ENCODE measurements at regions not wholly inside any gene's neighbourhood (a gene's known extent, or its start where the extent isn't known, plus 50 kb on each side); places are given as distances from the start of the nearest gene placed in this dataset.

GRCh38 chr16:76222087-76222486, 55.1 kb upstream of the CNTNAP4 start:
- 31% methylated on average over 3 of the region's 3 CpGs for WGBS (ENCODE audit: insufficient coverage)
- Histone ChIP-seq H3K36me3 (ENCODE audit: control insufficient read depth in 4 of 4, insufficient read depth in 4 of 4, low read length in 3 of 4) (no peaks in the 10 kb centered on the region), H3K4me1 (ENCODE audit: control extremely low read depth in 1 of 4, control insufficient read depth in 4 of 4, insufficient read depth in 4 of 4, low read length in 3 of 4) (no peaks in the 10 kb centered on the region), H3K27ac (ENCODE audit: insufficient read depth in 1 of 2, low read depth in 1 of 2, low read length in 2 of 2, poor library complexity in 1 of 2, severe bottlenecking in 2 of 2) (no peak overlapping the region), H3K9me3 (ENCODE audit: control extremely low read depth in 1 of 5, control insufficient read depth in 4 of 5, insufficient read depth in 2 of 5, low read depth in 1 of 5, low read length in 4 of 5) (no peaks in the 10 kb centered on the region), H3K27me3 (replicated peaks in 2 of 5; ENCODE audit: control insufficient read depth in 4 of 5, insufficient read depth in 5 of 5, low read length in 4 of 5) (peaks cover 0 to 3% (median 0%) of the 10 kb centered on the region in 5 experiments), H3K4me3 (ENCODE audit: control insufficient read depth in 1 of 7, extremely low read depth in 1 of 7, insufficient read depth in 4 of 7, low read depth in 2 of 7, low read length in 6 of 7) (no peak overlapping the region)
- ChIA-PET CTCF (no interaction called here), POLR2A (no interaction called here)
- no peak for DNase-seq

GRCh38 chr16:76222853-76223252, 54.3 kb upstream of the CNTNAP4 start:
- Histone ChIP-seq H3K27ac (ENCODE audit: insufficient read depth in 1 of 2, low read depth in 1 of 2, low read length in 2 of 2, poor library complexity in 1 of 2, severe bottlenecking in 2 of 2) (no peak overlapping the region), H3K9me3 (ENCODE audit: control extremely low read depth in 1 of 5, control insufficient read depth in 4 of 5, insufficient read depth in 2 of 5, low read depth in 1 of 5, low read length in 4 of 5) (no peaks in the 10 kb centered on the region), H3K36me3 (ENCODE audit: control insufficient read depth in 4 of 4, insufficient read depth in 4 of 4, low read length in 3 of 4) (no peaks in the 10 kb centered on the region), H3K4me1 (ENCODE audit: control extremely low read depth in 1 of 4, control insufficient read depth in 4 of 4, insufficient read depth in 4 of 4, low read length in 3 of 4) (no peaks in the 10 kb centered on the region), H3K4me3 (ENCODE audit: control insufficient read depth in 1 of 7, extremely low read depth in 1 of 7, insufficient read depth in 4 of 7, low read depth in 2 of 7, low read length in 6 of 7) (no peak overlapping the region), H3K27me3 (replicated peaks in 2 of 5; ENCODE audit: control insufficient read depth in 4 of 5, insufficient read depth in 5 of 5, low read length in 4 of 5) (peaks cover 0 to 3% (median 0%) of the 10 kb centered on the region in 5 experiments)
- no peak for DNase-seq
- 30% methylated on average over 2 of the region's 2 CpGs for WGBS (ENCODE audit: insufficient coverage)
- POLR2A ChIA-PET = no interaction called here
- CTCF ChIA-PET = no interaction called here

- ChIA-PET POLR2A (no interaction called here), CTCF (no interaction called here)
- whole genome bisulfite sequencing (ENCODE audit: insufficient coverage) = 80% methylated on average over 5 of the region's 14 CpGs
- Histone ChIP-seq H3K4me1 (ENCODE audit: control extremely low read depth in 1 of 4, control insufficient read depth in 4 of 4, insufficient read depth in 4 of 4, low read length in 3 of 4) (no peaks in the 10 kb centered on the region), H3K27me3 (replicated peaks in 2 of 5; ENCODE audit: control insufficient read depth in 4 of 5, insufficient read depth in 5 of 5, low read length in 4 of 5) (peaks cover 0 to 3% (median 0%) of the 10 kb centered on the region in 5 experiments), H3K9me3 (ENCODE audit: control extremely low read depth in 1 of 5, control insufficient read depth in 4 of 5, insufficient read depth in 2 of 5, low read depth in 1 of 5, low read length in 4 of 5) (no peaks in the 10 kb centered on the region), H3K36me3 (ENCODE audit: control insufficient read depth in 4 of 4, insufficient read depth in 4 of 4, low read length in 3 of 4) (no peaks in the 10 kb centered on the region), H3K27ac (ENCODE audit: insufficient read depth in 1 of 2, low read depth in 1 of 2, low read length in 2 of 2, poor library complexity in 1 of 2, severe bottlenecking in 2 of 2) (no peak overlapping the region), H3K4me3 (ENCODE audit: control insufficient read depth in 1 of 7, extremely low read depth in 1 of 7, insufficient read depth in 4 of 7, low read depth in 2 of 7, low read length in 6 of 7) (no peak overlapping the region)
- no peak for DNase-seq
Observed at GRCh38 chr16:76226011-76226410, 51.2 kb upstream of the CNTNAP4 start.

GRCh38 chr16:76226481-76226880, 50.7 kb upstream of the CNTNAP4 start:
- ChIA-PET POLR2A (no interaction called here), CTCF (no interaction called here)
- H3K27ac ChIP-seq (ENCODE audit: insufficient read depth in 1 of 2, low read depth in 1 of 2, low read length in 2 of 2, poor library complexity in 1 of 2, severe bottlenecking in 2 of 2) = no peak overlapping the region
- H3K4me1 ChIP-seq (ENCODE audit: control extremely low read depth in 1 of 4, control insufficient read depth in 4 of 4, insufficient read depth in 4 of 4, low read length in 3 of 4) = no peaks in the 10 kb centered on the region
- H3K27me3 ChIP-seq (replicated peaks in 2 of 5; ENCODE audit: control insufficient read depth in 4 of 5, insufficient read depth in 5 of 5, low read length in 4 of 5) = peaks cover 0 to 3% (median 0%) of the 10 kb centered on the region in 5 experiments
- no peaks in the 10 kb centered on the region for H3K36me3 ChIP-seq (ENCODE audit: control insufficient read depth in 4 of 4, insufficient read depth in 4 of 4, low read length in 3 of 4)
- H3K9me3 ChIP-seq (ENCODE audit: control extremely low read depth in 1 of 5, control insufficient read depth in 4 of 5, insufficient read depth in 2 of 5, low read depth in 1 of 5, low read length in 4 of 5) = no peaks in the 10 kb centered on the region
- DNase-seq = no peak
- 100% methylated on average over 1 of the region's 3 CpGs for WGBS (ENCODE audit: insufficient coverage)
- H3K4me3 ChIP-seq (ENCODE audit: control insufficient read depth in 1 of 7, extremely low read depth in 1 of 7, insufficient read depth in 4 of 7, low read depth in 2 of 7, low read length in 6 of 7) = no peak overlapping the region

Data from common myeloid progenitor, CD34-positive (primary cell).